ENCODE measurements at regions not wholly inside any gene's neighbourhood (a gene's known extent, or its start where the extent isn't known, plus 50 kb on each side); places are given as distances from the start of the nearest gene placed in this dataset.
A peak's percentile ranks its signal among the peaks of the same experiment; 100 is the strongest.
"Not testable (repeated sequence)": the region's sequence is repeated elsewhere in the genome, so short reads cannot be mapped to it uniquely, and the experiment has no call there.

DNA sequence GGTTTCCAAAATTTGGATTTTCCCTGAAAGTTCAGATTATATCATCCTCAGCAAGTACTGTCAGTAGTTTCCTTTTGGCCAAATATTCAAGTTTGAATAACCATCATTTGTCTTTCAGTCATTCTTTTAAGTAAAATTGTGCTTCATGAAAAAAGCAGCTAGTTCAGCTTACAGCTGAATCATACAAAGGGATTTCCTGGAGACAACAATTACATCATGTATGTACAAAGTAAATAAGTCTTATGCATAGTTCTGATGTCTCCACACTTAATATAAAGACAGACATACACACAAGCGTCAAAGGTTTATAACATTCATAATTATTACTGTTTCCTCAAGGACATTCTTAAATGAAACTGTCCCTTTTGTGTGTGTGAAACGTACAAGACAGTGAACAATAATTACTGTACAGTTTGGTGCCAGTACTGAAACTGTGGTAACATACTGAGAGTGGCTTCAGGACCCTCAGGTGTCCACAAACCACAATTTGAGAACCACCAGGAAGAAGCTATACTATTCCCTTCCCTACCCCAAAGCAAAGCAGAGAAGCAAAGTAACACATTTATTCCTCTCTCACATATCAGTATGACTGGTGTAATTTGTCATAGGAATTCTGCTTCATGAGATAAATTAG lies 746.6 kb downstream of the TAF11L14 start:
- DNase-seq, result no peak

DNA sequence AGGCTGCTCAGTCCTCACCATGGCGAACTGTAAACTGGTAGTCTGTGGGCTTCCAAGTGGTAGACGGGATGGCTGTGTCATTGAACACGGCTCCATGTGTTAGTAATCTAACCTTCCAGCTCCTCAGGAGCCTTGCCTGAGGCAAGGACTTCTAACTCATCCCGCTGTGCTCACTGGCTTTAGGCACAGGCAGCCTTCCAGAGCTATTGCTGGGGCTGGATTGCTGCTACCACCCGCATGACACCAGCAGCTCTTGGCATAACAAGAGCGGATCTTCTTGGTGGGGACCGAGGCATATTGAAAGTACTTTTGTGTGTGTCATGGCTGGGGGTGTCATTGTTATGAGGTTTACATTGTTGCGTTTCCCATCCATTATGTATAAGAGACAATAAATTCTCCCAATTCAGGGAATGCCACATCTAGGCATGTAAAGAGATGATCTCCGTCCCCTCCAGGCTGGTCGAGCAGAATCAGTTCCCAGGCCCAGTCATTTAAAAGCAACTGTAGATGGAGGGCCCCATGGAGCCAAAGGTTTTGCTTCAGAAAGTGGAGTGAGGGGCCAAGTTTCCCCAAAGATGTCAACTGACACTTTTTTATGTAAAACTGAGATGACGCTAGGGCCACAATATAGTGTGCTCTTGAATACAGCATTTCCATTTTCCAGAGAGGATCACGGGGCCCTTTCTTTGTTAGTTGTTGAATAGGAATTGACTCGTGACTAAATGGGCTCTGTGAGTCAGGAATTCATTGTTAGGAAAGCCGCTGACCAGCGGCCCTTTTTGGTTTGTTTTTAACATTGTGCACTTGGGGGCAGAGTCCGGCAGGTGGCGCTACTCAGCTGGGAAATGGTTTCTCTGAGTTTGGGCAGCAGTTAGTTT lies 759.5 kb downstream of the TAF11L14 start:
- DNase-seq, result peak in 2 of 4 experiments; percentile 13 to 16

DNA sequence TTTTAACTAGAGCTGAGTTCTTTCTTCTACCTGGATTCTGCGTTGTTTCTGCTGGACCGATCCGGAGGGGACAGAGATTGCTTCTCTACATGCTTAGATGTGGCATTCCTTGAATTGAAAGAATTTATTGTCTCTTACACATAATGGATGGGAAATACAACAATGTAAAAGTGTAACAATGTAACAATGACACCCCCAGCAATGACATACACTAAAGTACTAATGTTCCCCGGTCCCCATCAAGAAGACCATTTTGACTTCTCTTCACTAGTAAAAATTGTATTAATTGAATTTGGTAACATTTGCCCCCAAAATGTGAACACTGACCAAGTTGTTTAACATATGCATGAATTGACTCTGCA lies 760.2 kb downstream of the TAF11L14 start:
- DNase-seq, result no peak

DNA sequence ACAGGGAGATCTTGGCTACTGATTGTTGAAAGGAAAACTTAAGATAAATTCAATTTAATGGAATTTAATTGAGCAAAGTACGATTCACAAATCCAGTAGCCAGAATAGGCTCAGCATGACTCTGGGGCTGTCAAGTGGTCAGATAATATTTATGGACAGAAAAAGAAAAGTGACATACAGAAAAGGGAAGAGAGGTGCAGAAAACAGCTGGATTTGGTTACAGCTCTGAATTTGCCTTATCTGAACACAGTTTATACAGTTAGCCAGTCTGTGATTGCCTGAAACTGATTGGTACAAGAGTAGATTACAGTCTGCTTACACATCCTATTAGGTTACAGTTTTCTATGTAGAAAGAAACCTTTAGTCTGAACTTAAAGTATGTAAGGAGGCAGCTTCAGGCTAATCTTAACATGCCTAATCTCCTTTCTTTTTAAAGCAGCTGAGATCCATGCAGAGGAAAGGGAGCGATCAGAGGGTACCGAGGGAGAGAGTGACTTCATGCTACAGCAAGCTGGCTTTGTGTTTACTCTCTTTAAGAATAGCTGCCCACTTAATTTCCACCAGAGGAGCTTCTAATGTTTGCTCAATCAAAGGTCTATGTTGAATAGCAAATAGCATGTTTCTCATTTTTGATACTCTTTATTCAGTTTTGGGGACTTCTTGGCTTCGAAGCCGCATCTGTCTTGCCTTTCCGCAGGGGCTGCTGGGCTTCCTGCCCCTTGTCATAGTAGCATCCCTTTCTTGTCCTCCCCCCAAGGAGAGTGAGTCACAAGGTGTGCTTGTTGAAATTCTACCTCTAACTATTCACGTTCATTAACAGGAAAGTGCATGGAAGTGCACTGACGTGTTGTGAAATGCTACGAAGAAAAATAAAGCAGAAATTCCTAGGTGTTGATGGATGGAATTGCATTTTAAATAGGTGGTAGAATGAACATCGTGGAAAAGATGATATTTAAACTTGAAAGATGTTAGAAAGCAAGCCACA lies 761.2 kb downstream of the TAF11L14 start:
- DNase-seq, result no peak

DNA sequence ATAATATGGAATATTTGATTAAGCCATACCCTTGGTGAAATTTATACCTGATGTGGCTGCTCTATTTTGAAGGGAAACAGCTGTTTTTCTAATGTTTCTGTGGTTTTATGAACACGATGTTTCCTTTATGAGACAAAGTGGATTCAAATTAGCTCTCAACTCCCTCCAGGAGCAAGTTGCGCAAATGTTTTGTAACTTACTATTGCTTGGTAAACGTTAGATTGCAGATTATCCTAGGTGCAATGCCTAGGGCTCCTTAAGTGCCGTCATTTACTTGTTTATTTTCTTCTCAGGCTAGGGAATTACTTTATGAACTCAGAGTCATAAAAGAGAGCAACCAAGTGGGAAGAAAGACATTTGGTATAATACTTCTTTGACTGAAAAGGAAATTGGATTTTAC lies 763.1 kb downstream of the TAF11L14 start:
- no peak for DNase-seq

DNA sequence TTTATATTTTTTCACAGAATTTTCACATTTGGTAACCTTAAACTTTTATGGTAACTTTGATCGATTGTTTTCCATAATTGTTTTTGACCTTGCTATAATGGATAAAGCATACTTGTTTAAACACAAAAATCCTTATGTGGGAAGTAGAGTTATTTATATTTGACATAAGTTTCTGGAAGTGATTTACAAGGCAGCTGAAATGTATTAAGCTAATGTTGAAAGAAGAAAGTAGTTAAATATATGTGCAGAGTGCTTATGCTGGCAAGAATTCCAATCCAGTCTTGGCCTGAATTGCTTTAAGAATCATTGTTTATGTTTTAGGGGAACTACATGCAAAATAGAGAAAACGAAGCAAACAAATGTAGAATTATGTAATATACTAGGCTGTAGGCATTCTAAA lies 763.6 kb downstream of the TAF11L14 start:
- DNase-seq, result no peak

DNA sequence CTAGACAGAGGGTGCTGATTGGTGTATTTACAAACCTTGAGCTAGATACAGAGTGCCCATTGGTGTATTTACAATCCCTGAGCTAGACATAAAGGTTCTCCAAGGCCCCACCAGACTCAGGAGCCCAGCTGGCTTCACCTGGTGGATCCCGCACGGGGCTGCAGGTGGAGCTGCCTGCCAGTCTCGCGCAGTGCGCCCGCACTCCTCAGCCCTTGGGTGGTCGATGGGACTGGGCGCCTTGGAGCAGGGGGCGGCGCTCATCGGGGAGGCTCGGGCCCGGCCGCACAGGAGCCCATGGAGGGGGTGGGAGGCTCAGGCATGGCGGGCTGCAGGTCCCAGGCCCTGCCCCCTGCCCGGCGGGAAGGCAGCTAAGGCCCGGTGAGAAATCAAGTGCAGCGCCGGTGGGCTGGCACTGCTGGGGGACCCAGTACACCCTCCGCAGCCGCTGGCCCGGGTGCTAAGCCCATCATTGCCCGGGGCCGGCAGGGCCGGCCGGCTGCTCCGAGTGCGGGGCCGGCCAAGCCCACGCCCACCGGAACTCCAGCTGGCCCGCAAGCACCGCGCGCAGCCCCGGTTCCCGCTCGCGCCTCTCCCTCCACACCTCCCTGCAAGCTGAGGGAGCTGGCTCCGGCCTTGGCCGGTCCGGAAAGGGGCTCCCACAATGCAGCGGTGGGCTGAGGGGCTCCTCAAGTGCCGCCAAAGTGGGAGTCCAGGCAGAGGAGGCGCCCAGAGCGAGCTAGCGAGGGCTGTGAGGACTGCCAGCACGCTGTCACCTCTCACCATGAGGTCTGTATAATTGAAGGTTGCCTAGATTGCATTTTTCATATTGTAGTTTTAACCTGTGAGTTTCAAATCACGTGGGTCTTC lies 765.4 kb downstream of the TAF11L14 start:
- not testable (repeated sequence) for DNase-seq

DNA sequence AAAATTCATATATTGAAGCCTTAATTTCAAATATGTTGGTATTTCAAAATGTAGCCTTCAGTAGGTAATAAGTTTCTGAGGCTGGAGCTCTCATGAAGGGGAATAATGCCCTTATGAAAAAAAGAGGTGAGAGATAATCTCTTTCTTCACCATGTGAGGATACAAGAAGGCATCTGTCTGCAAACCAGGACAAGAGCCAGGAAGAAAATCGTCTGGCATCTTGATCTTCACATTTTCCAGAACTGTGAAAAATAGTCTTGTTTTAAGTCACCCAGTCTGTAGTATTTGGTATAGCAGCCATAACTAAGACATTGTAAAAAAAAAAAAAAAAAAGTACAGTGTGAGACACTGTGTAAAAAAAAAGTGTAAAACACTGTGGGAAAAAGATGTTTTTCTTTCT lies 768.9 kb downstream of the TAF11L14 start:
- no peak for DNase-seq

DNA sequence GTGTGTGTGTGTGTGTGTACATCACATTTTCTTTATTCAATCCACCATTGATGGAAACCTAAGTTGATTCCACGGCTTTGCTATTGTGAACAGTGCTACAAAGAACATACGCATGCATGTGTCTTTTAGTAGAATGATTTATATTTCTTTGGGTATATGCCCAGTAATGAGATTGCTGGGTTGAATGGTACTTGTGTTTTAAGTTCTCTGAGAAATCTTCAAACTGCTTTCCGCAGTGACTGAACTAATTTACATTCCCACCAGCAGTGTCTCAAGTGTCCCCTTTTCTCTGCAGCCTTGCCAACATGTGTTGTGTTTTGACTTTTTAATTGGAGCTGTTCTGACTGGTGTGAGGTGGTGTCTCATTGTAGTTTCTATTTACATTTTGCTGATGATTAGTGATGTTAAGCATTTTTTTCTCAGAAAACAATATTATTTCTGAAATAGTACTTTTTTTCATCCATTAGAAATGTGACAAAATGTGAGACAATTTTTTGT lies 769.7 kb downstream of the TAF11L14 start:
- no peak for DNase-seq

DNA sequence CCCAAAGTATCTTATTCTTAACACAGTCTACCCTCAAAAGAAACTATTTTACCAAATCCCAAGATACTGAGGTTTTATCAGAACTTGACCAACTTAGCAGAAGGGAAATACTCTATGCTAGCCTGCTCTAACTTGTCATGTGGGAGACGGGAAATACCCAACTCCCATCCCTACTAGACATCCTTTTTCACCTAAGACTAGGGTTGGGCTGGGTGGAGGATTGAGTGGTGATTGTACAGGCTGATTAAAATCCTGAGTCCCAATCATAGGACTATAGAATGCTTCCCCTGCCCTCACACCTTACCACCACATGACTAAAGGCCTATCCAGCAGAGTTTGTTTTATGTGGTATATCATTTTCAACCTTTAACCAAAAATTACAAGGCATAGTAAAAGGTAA lies 786.5 kb downstream of the TAF11L14 start:
- no peak for DNase-seq

DNA sequence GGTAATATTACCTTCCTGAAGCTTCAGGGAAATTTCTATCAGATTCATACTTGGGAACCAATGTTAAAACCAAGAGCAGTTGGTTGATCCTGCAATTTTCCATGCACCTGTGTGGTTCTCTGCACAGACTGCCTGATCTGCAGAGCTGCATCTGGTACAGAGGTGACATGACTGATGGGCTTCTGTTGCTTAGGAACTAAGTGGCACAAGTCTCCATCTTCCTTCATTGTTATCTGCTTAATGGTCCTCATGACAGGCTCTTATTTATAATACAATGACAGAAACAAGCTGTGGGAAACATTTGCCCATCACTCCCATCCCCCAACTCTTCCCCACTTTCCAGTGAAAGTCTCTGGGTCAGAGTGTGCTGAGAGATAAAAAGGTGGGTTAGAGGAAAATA lies 799.1 kb downstream of the TAF11L14 start:
- no peak for DNase-seq

DNA sequence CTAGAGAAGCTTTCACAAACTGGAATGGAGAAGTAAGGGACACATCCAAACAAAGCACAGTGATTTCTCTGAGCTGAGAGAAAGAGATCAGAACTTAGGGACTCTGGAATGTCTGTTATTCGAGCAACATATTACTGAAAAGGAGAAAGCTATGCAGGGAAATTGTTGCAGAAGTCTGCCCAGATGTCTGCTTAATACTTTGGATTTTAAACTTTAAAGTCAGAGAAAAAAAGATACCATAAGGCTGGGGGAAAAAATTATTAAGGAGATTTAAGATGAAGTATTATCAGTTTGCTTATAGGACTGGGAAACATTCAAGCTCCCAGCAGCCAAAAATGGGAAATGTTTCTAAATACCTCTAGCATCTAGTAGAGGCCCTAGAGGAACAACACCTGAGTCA lies 803.9 kb downstream of the TAF11L14 start:
- DNase-seq, result no peak

DNA sequence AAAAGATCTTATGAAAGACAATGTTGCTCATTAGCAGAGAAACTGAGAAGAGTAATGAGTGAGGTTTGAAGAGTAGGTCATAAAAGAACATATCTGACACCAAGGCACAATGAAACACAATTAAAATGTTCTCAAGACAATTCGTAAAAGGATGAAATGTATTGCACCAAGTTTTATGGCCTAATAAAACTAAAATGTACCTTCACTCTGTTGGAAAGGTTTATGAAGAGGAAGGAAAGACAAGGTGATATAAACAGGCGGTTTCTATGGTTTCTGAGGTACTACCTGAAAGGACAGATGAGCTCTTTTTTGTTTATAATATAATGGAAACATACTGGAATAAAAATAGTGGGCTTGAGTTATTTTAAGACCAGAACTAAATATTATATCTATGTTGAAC lies 821.3 kb downstream of the TAF11L14 start:
- no peak for DNase-seq

DNA sequence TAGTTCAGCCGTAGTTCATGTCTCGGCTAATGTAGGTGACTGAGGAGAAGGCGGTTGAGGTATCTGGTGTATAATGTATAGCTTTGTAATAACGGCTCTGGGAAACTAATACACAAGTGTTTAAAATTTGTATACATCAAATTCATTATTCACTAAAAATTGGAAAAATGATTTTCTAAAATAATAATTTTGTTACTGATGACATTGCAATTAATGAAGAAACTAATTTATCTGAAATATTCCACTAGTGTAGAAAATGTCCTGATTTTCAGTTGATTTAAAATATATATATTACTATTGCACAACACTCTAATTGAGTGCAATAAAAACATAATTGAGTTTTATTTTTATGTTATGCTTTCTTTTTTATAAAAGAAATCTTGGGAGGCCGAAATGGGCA lies 823.0 kb downstream of the TAF11L14 start:
- DNase-seq, result no peak

DNA sequence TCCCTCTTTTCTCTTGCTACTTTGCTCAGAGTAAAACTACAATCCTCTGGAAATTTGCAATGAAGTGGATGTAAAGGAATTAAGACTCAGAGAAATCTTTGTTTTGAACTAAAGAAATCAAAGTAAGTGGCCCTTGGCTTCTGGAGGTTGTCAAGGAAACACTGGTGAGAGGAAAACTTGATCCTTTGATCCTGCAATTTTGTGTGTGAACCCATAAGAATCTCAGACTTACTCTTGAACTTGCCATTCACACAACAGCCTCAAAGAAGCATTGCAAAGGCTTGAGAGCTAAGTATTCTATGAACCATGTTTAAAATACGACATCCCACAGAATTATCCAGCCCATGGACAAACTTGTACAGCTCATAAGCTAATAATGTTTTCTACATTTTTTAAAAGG lies 827.5 kb downstream of the TAF11L14 start:
- no peak for DNase-seq

DNA sequence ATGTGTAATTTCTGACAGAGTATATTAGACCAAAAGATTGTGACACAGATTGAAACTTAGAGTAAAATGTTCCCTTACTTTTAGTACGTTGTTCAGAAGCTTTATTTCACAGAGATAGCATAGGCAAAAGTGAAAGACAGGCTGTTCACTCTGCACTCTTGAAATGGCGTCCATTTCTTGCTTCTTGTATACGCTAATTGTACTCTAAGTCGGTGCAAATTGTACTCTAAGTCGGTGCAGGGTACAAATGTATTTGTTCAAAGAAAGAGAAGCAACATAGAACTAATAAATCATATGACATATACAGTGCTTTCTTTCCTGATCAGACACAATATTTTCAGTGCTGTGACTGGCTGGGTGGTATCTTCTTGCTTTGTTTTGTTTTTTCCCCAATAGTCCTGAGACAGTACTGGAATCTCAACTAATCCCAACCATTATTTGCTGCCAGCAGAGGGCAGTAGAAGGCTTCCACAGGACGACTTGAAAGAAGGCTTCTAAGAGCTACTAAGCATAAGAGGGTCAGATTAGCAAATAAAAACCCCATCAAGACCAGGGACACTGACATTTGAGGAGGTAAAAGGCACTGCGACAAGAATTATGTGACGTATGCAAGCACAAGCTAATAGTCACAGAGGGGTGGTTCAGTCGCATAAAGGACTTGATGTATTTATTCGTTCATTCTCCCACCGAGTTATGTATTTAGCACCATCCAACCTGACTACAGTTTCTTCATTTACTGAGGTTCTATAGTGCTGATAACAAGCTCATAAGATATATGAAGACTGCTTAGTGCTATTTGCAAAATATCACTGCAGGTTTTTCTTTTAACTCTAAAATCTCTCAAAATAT lies 831.8 kb downstream of the TAF11L14 start:
- peak in 2 of 4 experiments; percentile 0 to 1 for DNase-seq

DNA sequence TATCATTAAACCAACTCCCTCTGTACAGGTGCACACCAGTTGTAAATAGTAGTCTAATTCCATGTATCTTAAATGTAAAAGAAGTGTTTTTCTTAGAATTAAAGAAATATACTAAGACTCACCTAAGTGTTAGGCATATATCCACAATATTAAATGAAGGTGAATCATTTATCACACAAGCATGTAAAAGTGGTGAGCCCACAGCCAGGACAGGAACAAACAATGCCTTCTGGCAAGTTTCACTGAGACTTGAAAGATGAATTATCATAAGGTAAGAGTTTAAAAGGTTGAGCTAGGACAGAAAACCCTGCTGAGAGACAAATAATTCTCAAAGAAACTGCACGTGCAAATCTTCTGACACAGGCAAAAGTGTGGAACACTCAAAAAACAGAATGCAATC lies 832.5 kb downstream of the TAF11L14 start:
- DNase-seq, result no peak

DNA sequence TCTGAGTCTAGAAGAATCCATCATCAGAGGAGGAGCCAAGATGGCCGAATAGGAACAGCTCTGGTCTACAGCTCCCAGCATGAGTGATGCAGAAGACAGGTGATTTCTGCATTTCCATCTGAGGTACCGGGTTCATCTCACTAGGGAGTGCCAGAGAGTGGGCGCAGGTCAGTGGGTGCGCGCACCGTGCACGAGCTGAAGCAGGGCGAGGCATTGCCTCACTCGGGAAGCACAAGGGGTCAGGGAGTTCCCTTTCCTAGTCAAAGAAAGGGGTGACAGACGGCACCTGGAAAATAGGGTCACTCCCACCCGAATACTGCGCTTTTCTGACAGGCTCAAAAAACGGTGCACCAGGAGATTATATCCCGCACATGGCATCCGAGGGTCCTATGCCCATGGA lies 837.5 kb downstream of the TAF11L14 start:
- DNase-seq, result not testable (repeated sequence)

DNA sequence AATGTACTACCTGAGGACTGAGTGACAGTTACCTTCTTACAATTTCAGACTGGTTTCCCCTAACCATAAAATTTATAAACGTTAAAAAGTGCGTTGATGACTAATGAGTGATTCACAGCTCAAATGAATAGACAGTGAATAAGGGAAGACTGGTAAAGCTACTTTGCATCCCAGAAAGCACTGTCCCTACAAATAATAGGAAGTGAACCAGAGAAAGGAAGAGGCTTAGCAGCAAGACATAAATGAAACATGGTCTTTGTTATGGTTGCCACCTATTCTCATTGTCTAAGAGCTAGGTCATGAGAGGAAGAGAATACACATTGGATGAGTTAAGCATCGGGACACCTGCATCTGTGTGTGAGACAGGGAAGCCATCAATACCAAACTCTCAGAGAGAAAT lies 849.2 kb downstream of the TAF11L14 start:
- DNase-seq, result no peak

DNA sequence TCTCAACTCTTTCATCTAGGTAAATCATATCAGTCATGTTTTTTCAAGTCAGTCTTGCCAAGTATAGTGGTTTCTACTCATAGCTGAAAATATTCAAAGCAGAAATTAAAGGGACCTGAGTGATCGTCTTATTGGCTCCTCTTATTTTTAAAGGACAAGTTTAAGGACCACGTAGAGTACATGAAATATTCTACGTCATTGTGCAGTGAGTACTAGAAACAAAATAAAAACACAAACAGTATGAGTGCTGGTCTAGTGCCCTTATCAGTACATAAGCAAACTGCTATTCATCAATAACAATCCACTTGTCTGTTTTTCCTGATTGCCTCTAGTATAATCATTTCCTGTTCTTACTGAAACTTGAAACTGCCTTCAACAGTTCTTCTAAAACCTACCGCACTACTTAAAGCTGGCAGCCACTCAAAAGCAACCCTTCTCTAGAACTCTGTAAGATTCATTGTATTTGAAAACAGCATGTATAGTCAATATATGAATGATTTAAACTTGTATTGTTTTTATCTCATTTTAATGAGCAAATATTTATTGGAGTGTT lies 853.7 kb downstream of the TAF11L14 start:
- no peak for DNase-seq

DNA sequence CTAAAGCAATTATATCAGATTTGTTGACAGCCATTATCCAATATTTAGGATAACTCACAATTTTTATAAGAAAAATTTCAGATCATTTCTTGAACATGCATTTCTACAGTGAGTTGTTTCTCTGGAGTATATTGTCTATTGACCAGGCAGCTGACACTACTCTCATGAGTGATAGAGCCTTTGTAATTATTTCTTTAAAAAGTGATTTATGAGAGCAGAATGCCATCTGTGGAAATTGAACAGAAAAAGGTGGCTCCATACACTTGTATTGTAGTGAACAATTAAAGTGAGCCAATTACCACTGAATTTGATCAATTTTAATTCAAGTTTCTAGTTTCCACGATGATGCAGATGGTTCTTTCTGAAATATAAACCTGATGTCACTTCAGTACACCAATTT lies 855.4 kb downstream of the TAF11L14 start:
- no peak for DNase-seq

All from activated CD4-positive, CD25-positive, alpha-beta regulatory T cell (primary cell).